Type B pancreatic cell (in vitro differentiated cells): ENCODE measurements at regions not wholly inside any gene's neighbourhood (a gene's known extent, or its start where the extent isn't known, plus 50 kb on each side); places are given as distances from the start of the nearest gene placed in this dataset.
A peak's percentile ranks its signal among the peaks of the same experiment; 100 is the strongest.

Experiments used
- DNase-seq: peaks from one replicate; pipeline ENCODE4 v3.0.0; 2021; ENCODE audit warnings: mixed read lengths; ENCODE audit not compliant: unreplicated experiment; ENCODE audit errors: extremely low spot score
- H3K27ac Mint-ChIP-seq: 2 replicates; pipeline ENCODE4 v1.8.0; 2021; ENCODE audit warnings: mild to moderate bottlenecking, mixed read lengths
- H3K27me3 Mint-ChIP-seq: 2 replicates; pipeline ENCODE4 v1.8.0; 2021; ENCODE audit warnings: mixed read lengths
- H3K36me3 Mint-ChIP-seq: 2 replicates; pipeline ENCODE4 v1.8.0; 2021; ENCODE audit warnings: mixed read lengths
- H3K4me1 Mint-ChIP-seq: one replicate; pipeline ENCODE4 v1.8.0; 2021; ENCODE audit warnings: mixed read lengths; ENCODE audit not compliant: unreplicated experiment
- H3K4me3 Mint-ChIP-seq: 2 replicates; pipeline ENCODE4 v1.8.0; 2021; ENCODE audit warnings: mild to moderate bottlenecking, mixed read lengths
- H3K9me3 Mint-ChIP-seq: 2 replicates; pipeline ENCODE4 v1.8.0; 2021; ENCODE audit warnings: mixed read lengths
- CTCF ChIP-seq: fragments of 200-600 bp; sonication (generic); conservative IDR thresholded peaks from 2 replicates; pipeline ENCODE4 v1.5.0; 2021; ENCODE audit warnings: antibody characterized with exemption, mild to moderate bottlenecking

GRCh38 chr16:50434872-50435478 is 66.2 kb upstream of the BRD7 start:
- Mint-ChIP-seq H3K36me3 (no peaks in the 10 kb centered on the region), H3K27me3 (peaks cover 23% of the 10 kb centered on the region), H3K4me1 (peaks cover 23% of the 10 kb centered on the region), H3K9me3 (peaks cover 15% of the 10 kb centered on the region), H3K4me3 (no peak overlapping the region), H3K27ac (no peak overlapping the region)
- DNase-seq = peak; percentile 37
- TF ChIP-seq CTCF = no peak

- peak; percentile 40 for DNase-seq
- H3K36me3 Mint-ChIP-seq = no peaks in the 10 kb centered on the region
- no peak for TF ChIP-seq CTCF
- H3K9me3 Mint-ChIP-seq = no peaks in the 10 kb centered on the region
- H3K4me1 Mint-ChIP-seq = peaks cover 34% of the 10 kb centered on the region
- no peak overlapping the region for H3K27ac Mint-ChIP-seq
- H3K4me3 Mint-ChIP-seq = no peak overlapping the region
- H3K27me3 Mint-ChIP-seq = peaks cover 23% of the 10 kb centered on the region
Observed at GRCh38 chr16:50430076-50430475, 61.3 kb upstream of the BRD7 start.

GRCh38 chr16:50428742-50429141 is 60.0 kb upstream of the BRD7 start:
- Mint-ChIP-seq H3K4me1 (peaks cover 37% of the 10 kb centered on the region), H3K4me3 (no peak overlapping the region), H3K27ac (no peak overlapping the region), H3K27me3 (peaks cover 20% of the 10 kb centered on the region), H3K9me3 (no peaks in the 10 kb centered on the region), H3K36me3 (no peaks in the 10 kb centered on the region)
- no peak for DNase-seq
- no peak for TF ChIP-seq CTCF

GRCh38 chr16:50428116-50428515 is 59.3 kb upstream of the BRD7 start:
- H3K9me3 Mint-ChIP-seq = no peaks in the 10 kb centered on the region
- DNase-seq = no peak
- TF ChIP-seq CTCF = no peak

GRCh38 chr16:50427107-50427506 is 58.3 kb upstream of the BRD7 start:
- H3K9me3 Mint-ChIP-seq = no peaks in the 10 kb centered on the region
- no peak for DNase-seq
- no peak overlapping the region for H3K27ac Mint-ChIP-seq
- peaks cover 33% of the 10 kb centered on the region for H3K4me1 Mint-ChIP-seq
- H3K4me3 Mint-ChIP-seq = no peak overlapping the region
- TF ChIP-seq CTCF = no peak
- H3K36me3 Mint-ChIP-seq = no peaks in the 10 kb centered on the region
- peaks cover 10% of the 10 kb centered on the region for H3K27me3 Mint-ChIP-seq

More at GRCh38 chr16:50428116-50428515, 59.3 kb upstream of the BRD7 start:
- Mint-ChIP-seq H3K4me1 (peaks cover 38% of the 10 kb centered on the region), H3K27me3 (peaks cover 16% of the 10 kb centered on the region), H3K36me3 (no peaks in the 10 kb centered on the region), H3K4me3 (no peak overlapping the region), H3K27ac (no peak overlapping the region)

GRCh38 chr16:50425648-50426047 is 56.9 kb upstream of the BRD7 start:
- H3K27ac Mint-ChIP-seq = peak overlapping the region; percentile 15
- peaks cover 9% of the 10 kb centered on the region for H3K27me3 Mint-ChIP-seq
- no peak overlapping the region for H3K4me3 Mint-ChIP-seq
- TF ChIP-seq CTCF = no peak
- no peaks in the 10 kb centered on the region for H3K9me3 Mint-ChIP-seq
- peaks cover 19% of the 10 kb centered on the region for H3K4me1 Mint-ChIP-seq
- H3K36me3 Mint-ChIP-seq = no peaks in the 10 kb centered on the region
- DNase-seq = no peak
